ENCODE measurements at regions not wholly inside any gene's neighbourhood (a gene's known extent, or its start where the extent isn't known, plus 50 kb on each side); places are given as distances from the start of the nearest gene placed in this dataset.

GRCh38 chr13:50090211-50090610 lies 75.0 kb downstream of the KCNRG start:
- no peak for TF ChIP-seq CTCF (IDR thresholded peaks at IDR 0.05)
- TF ChIP-seq ZFX (IDR thresholded peaks at IDR 0.05; ENCODE audit: borderline replicate concordance): no peak
